Omental fat pad (tissue), 3 donors: ENCODE measurements at regions not wholly inside any gene's neighbourhood (a gene's known extent, or its start where the extent isn't known, plus 50 kb on each side); places are given as distances from the start of the nearest gene placed in this dataset.

Experiments used
- ATAC-seq: fragments of 150-250 bp; one replicate; pipeline ENCODE4 v1.9.1; 2016; ENCODE audit warnings: mild to moderate bottlenecking, moderate library complexity; ENCODE audit not compliant: low FRiP score
- DNase-seq: peaks from one replicate; pipeline ENCODE4 v3.0.0-alpha.2; 2019; ENCODE audit warnings: low spot score
- TF ChIP-seq, protein P1 (sequence below), 3 donors: fragments of 450-650 bp; IDR thresholded peaks; one replicate each; pipeline ENCODE4 v1.5.1; 2016 to 2017; ENCODE audit warnings: antibody characterized with exemption in 3 of 3, mild to moderate bottlenecking in 3 of 3, moderate library complexity in 2 of 3

DNA sequence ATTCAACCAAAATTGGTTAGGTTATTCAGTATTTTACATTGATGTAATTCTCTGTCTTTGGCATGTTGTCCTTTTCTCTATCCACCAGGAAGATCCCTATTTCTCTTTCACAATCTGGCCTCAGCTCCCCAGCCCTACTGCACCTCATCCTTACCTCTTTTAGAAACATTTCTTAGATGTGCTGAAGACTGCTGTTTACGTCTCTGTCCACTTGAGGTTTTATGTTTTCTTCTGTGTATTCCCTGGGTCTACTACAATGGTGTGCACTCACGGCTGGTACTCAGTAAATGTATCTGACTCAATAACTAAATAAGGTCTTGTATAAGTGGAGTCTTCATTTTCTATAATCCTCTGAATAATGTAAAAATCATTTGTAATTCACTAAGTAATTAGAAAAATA lies 822.7 kb downstream of the DTWD2 start:
- ATAC-seq: no peak
- no peak for DNase-seq
- TF ChIP-seq, protein P1, sequence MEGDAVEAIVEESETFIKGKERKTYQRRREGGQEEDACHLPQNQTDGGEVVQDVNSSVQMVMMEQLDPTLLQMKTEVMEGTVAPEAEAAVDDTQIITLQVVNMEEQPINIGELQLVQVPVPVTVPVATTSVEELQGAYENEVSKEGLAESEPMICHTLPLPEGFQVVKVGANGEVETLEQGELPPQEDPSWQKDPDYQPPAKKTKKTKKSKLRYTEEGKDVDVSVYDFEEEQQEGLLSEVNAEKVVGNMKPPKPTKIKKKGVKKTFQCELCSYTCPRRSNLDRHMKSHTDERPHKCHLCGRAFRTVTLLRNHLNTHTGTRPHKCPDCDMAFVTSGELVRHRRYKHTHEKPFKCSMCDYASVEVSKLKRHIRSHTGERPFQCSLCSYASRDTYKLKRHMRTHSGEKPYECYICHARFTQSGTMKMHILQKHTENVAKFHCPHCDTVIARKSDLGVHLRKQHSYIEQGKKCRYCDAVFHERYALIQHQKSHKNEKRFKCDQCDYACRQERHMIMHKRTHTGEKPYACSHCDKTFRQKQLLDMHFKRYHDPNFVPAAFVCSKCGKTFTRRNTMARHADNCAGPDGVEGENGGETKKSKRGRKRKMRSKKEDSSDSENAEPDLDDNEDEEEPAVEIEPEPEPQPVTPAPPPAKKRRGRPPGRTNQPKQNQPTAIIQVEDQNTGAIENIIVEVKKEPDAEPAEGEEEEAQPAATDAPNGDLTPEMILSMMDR (IDR thresholded peaks at IDR 0.05): no peak

DNA sequence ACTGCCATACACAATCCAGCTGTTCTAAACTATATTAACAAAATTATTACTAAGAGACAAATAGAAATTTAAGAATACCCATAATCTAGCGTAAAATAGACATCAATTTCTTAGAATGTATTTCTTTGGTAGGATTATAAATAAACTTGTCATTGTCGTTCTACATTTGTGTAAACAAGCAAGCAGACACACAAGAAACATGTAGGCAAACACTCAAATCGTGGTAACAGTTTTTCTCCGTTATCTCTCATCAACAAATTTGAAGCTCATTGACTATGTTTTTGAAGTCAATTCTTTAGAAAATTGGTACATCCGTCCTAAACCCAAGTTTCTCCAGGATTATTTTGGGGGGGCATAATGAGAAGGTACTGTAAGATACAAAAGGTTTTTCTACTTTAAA lies 832.2 kb downstream of the DTWD2 start:
- TF ChIP-seq, protein P1 (IDR thresholded peaks at IDR 0.05): no peak
- no peak for DNase-seq
- ATAC-seq: no peak

DNA sequence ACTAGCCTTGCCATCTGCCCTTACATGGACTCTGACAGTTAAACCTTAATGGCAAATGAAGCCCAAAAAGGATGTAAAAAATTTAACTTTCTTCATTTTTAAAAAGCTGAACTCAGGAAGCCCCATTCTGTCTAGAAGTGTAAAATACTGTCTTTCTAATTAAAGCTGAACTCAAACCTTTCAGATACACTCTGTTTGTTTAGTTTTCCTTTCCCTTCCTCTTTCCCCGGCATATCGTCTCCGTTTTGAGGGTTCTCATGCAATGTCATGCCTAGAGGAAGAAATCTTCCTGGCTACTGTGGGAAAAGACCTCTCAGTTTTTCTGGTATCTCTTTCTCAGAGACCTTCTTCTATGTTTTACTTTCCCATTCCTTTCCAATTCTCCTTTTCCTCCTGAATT lies 841.5 kb downstream of the DTWD2 start:
- TF ChIP-seq, protein P1 (IDR thresholded peaks at IDR 0.05): no peak
- ATAC-seq: no peak

DNA sequence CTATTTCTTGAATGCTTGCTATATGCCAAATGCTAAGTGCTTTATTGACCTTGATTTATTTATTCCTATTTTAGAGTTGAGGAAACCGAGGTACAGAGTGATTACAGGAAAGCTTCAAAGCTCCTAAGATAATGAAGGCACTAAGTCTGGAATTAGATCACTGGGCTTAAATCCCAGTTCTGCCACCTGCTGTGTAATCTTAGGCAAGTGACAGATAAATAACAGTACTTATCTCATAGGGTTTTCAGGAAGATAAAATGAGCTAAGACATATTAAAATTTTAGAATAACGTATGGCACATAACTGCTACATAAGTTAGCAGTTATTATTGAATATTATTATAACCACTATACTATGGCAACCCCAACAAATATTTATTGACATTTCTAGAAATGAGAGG lies 843.8 kb downstream of the DTWD2 start:
- TF ChIP-seq, protein P1 (IDR thresholded peaks at IDR 0.05): no peak
- ATAC-seq (no peak), DNase-seq (no peak)

More for the DNA sequence above, 841.5 kb downstream of the DTWD2 start:
- no peak for DNase-seq

DNA sequence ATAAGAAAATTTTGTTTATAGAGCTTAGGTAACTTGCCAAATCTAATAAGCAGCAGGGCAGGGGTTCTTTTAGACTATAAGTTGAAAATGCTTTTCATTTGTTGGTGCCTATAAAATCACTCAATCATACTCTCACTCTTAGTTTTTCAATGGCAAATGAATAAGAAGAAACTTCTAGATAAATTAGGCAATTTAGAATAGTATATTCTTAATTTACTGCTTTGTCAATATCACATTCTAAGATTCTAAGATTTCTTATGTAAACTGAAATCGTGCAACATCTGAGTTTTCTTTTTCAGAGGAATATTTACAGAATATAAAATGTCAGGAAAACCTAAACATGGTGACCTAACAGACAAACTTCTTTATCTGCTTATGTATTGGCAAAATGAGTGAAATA lies 849.0 kb downstream of the DTWD2 start:
- no peak for ATAC-seq
- TF ChIP-seq, protein P1 (IDR thresholded peaks at IDR 0.05): no peak
- DNase-seq: no peak

DNA sequence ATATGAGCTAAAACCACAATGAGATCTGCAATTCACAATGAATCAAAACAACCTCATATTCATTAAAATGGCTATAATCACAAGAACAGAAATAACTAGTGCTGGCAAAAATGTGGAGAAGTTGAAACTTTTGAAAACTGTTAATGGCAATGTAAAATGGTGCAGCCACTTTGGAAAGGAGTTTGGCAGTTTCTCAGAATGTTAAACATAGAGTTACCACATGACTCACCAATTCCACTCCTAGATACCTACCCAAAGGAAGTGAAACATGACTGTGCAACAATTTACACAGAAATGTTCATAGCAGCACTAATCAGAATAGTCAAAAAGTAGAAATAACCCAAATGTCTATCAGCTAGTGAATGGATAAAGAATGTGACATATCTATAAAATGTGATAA lies 862.2 kb downstream of the DTWD2 start:
- ATAC-seq: no peak
- TF ChIP-seq, protein P1 (IDR thresholded peaks at IDR 0.05): no peak
- no peak for DNase-seq

DNA sequence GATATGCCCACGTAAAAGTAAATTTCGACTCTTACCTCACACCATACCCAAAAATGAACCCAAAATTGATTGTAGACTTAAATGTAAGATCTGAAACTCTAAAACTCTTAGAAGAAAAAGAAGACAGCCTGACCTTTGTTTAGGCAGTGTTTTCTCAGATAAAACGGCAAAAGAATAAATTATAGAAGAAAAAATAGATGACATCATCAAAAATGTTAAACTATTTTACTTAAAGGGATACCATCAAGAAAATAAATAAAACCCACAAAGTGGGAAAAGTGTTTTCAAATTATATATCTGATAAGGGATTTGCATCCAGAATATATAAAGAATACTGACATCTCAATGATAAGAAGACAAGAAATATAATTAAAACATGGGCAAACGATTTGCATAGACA lies 862.7 kb downstream of the DTWD2 start:
- ATAC-seq: no peak
- TF ChIP-seq, protein P1 (IDR thresholded peaks at IDR 0.05): no peak
- no peak for DNase-seq
